ENCODE measurements at regions not wholly inside any gene's neighbourhood (a gene's known extent, or its start where the extent isn't known, plus 50 kb on each side); places are given as distances from the start of the nearest gene placed in this dataset.

GRCh38 chr2:118576109-118576855 lies 271.2 kb downstream of the EN1 start:
- TF ChIP-seq CTCF (IDR thresholded peaks at IDR 0.05), result no peak
- no peak for TF ChIP-seq POLR2A (IDR thresholded peaks at IDR 0.05)
- no peak for TF ChIP-seq EP300 (IDR thresholded peaks at IDR 0.05)

Data from ovary (tissue), 3 donors.